HT-29 (cell line): ENCODE measurements at regions not wholly inside any gene's neighbourhood (a gene's known extent, or its start where the extent isn't known, plus 50 kb on each side); places are given as distances from the start of the nearest gene placed in this dataset.
"Not testable (repeated sequence)": the region's sequence is repeated elsewhere in the genome, so short reads cannot be mapped to it uniquely, and the experiment has no call there.

Source experiments
- DNase-seq: peaks from one replicate; pipeline ENCODE4 v3.0.0-alpha.2; 2015; ENCODE audit warnings: low spot score

- no peak for DNase-seq
Observed at GRCh38 chr5:124130816-124131215, 615.6 kb downstream of the ZNF608 start.

GRCh38 chr5:124128867-124129266 is 616.9 kb downstream of the CSNK1G3 start:
- no peak for DNase-seq

- DNase-seq = no peak
Observed at GRCh38 chr5:124126504-124127217, 614.7 kb downstream of the CSNK1G3 start.

GRCh38 chr5:124124711-124125229 is 612.8 kb downstream of the CSNK1G3 start:
- DNase-seq = no peak

- DNase-seq = no peak
Observed at GRCh38 chr5:124121198-124121597, 609.2 kb downstream of the CSNK1G3 start.

GRCh38 chr5:124114911-124115310 is 602.9 kb downstream of the CSNK1G3 start:
- DNase-seq = no peak

- DNase-seq = no peak
Observed at GRCh38 chr5:124111886-124112285, 599.9 kb downstream of the CSNK1G3 start.

GRCh38 chr5:124110942-124111341 is 599.0 kb downstream of the CSNK1G3 start:
- no peak for DNase-seq

GRCh38 chr5:124105326-124105725 is 593.3 kb downstream of the CSNK1G3 start:
- DNase-seq = no peak

- no peak for DNase-seq
Observed at GRCh38 chr5:124104821-124105220, 592.8 kb downstream of the CSNK1G3 start.

- no peak for DNase-seq
Observed at GRCh38 chr5:124104344-124104743, 592.4 kb downstream of the CSNK1G3 start.

GRCh38 chr5:124103671-124104070 is 591.7 kb downstream of the CSNK1G3 start:
- no peak for DNase-seq

GRCh38 chr5:124103056-124103455 is 591.1 kb downstream of the CSNK1G3 start:
- DNase-seq = not testable (repeated sequence)

GRCh38 chr5:124102486-124102885 is 590.5 kb downstream of the CSNK1G3 start:
- DNase-seq = no peak

GRCh38 chr5:124093658-124094057 is 581.7 kb downstream of the CSNK1G3 start:
- no peak for DNase-seq

- DNase-seq = no peak
Observed at GRCh38 chr5:124090115-124090514, 578.1 kb downstream of the CSNK1G3 start.

- DNase-seq = no peak
Observed at GRCh38 chr5:124089578-124089977, 577.6 kb downstream of the CSNK1G3 start.

GRCh38 chr5:124088289-124089032 is 576.5 kb downstream of the CSNK1G3 start:
- DNase-seq = no peak

- no peak for DNase-seq
Observed at GRCh38 chr5:124087752-124088151, 575.8 kb downstream of the CSNK1G3 start.

GRCh38 chr5:124080256-124080655 is 568.3 kb downstream of the CSNK1G3 start:
- no peak for DNase-seq

GRCh38 chr5:124079062-124079461 is 567.1 kb downstream of the CSNK1G3 start:
- DNase-seq = no peak

GRCh38 chr5:124074500-124074899 is 562.5 kb downstream of the CSNK1G3 start:
- DNase-seq = no peak

- no peak for DNase-seq
Observed at GRCh38 chr5:124072570-124072969, 560.6 kb downstream of the CSNK1G3 start.
